ENCODE measurements at regions not wholly inside any gene's neighbourhood (a gene's known extent, or its start where the extent isn't known, plus 50 kb on each side); places are given as distances from the start of the nearest gene placed in this dataset.

GRCh38 chr6:169970306-169970988 lies 219.0 kb downstream of the ERMARD start:
- TF ChIP-seq CTCF (IDR thresholded peaks at IDR 0.05; ENCODE audit: insufficient read depth, low read depth, low read length) (no peak), EZH2 (IDR thresholded peaks at IDR 0.05; ENCODE audit: insufficient read depth, low read length) (no peak)

Data from astrocyte (in vitro differentiated cells and primary cell).